ENCODE measurements at regions not wholly inside any gene's neighbourhood (a gene's known extent, or its start where the extent isn't known, plus 50 kb on each side); places are given as distances from the start of the nearest gene placed in this dataset.
"Not testable (repeated sequence)": the region's sequence is repeated elsewhere in the genome, so short reads cannot be mapped to it uniquely, and the experiment has no call there.

DNA sequence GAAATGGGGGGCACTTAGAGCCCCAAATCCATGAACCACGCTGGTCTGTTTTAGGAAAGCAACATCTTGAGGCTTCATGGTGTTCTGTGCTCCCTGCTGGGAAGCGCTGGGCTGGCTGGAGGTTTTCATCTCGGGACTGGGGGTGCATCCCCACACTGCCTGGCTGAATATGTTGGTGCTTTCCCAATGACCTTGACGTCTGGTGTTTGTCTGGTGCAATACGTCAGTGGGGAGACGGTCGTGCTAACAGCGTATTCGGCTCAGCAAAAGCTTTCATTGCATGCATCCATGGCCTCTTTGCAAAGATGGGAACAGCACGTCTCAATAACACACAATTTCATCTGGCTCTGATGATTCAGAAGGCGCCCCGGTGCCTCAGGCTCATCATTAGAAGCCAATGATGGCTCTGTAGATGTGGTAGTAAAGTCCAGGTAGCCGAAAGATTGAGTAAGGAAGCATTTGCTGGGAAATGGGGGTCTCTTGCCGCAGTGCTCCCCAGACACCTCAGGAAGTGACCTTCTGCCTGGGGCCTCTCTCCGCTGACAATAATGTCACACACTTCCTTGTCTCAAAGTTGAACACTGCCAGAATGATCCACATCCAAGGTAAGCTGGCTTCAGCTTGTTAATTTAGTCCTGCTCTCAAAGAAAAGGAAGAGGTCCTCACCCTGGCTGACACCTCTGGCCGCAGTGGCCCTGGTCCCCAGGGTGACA, 97.7 kb downstream of the ING1 start:
- DNase-seq, result no peak

DNA sequence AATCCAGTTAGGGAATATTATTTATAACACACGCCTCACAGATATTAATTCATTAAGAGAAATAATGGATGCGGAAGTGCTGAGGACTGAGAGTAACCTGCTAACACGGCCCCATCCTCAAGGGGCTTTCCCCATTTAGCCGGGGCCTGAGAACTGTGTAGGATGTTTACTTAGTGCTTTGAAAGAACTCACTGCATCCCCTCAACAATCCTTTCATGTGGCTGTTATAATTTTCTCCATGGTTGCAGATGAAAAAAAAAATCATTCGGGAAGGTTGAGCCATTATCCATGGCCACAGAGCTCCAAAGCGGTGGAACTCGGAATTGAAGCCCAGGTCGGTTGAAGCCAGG, 98.2 kb downstream of the ING1 start:
- no peak for DNase-seq

- no peak for DNase-seq
Observed at GRCh38 chr13:110812121-110812868, 98.8 kb downstream of the ING1 start.

GRCh38 chr13:110812869-110813645, 99.6 kb downstream of the ING1 start:
- DNase-seq, result no peak

GRCh38 chr13:110813646-110814624, 100.4 kb downstream of the ING1 start:
- DNase-seq, result no peak

DNA sequence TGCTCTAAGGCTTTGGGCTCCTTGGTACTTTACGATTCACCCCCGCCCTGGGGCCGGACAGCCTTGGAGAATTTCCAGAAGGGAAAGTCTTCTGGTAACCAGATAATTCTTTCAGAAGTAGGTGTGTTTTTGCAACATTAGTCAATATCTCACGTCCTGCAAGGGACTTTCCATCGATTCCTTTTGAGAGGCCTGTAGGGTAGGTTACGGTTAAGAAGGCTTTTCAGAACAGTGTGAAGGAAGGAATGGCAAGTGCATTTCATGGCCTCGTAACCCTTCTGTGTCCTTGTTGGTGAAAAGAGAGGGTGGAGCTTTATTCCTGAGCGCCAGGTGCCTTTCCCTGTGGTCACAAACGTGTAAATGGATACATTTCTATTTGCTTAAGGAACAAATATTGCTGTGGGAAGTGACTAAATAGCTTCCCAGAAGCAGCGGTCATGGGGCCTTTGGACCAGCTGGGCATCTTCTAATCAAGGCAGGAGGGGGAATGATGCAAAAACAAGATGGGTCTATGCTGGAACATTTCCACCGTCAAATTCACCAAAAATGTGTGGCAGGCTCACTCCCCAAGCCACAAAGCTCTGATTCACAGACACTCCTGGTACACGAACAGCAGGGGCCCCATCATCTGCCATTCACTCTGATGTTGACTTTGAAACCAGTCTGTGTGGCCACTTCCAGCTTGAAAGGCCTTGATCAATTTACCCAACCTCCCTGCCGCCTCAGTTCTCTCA, 99.2 kb downstream of the ANKRD10 start:
- DNase-seq, result peak; percentile 74

DNA sequence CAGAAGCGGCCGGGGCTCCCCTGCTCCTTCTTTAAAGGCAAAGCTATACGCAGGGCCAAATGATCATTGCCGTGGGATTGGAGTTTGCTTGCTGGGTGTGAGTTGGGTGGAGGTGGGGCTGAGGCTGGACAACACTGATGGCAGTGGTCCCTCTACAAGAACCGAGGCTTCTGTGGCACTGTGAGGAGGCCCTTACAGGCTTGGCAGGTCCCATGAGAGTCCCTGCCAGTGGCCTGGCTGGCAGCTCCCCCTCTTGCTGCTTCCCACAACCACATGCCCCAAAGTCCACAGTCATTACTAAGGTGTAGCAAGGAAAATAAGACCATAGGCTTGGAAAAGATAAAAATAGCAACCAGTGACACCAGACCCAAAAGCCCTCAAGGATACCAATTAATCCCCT, 98.4 kb downstream of the ANKRD10 start:
- no peak for DNase-seq

- DNase-seq, result no peak
Observed at GRCh38 chr13:110817143-110817542, 97.7 kb downstream of the ANKRD10 start.

DNA sequence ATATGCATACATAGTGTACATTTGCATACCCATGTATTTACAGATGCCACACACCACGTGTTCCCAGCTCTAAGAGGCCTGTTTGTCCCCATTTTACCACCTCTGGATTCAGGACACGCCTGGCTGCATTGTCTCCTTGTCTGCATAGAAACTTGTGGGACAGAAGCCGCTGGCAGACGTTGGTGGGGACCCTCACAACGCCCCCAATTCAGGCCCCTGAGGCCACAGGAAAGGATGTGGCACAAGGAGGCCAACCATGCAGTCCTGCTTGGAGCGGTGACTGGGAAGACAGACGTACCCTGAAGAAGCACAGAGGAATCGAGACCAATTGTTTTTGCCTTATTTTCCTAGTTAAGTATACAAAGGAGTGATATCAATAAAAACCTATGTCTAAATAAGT, 96.1 kb downstream of the ANKRD10 start:
- DNase-seq, result no peak

GRCh38 chr13:110819203-110820014, 95.5 kb downstream of the ANKRD10 start:
- DNase-seq, result peak; percentile 79 to 82

DNA sequence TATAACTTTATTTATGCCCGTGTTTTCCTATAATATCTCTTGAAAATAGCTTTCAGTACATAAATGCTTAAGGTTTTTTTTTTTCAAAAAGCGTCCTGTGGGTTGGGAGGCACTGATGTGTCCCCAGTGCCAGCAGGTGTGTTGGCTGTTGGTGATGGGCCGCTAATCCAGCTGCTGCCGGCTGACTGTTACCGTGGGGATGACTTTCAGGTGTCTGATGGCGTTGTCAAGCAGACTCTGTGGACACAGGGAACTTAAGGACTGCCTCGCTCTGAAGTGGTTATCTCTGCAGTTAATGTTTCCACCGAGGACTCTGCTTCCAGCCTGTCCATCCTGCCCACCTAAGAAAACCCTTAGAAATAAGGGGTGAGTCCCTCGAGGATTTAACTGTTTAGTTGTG, 94.5 kb downstream of the ANKRD10 start:
- DNase-seq, result peak; percentile 68 to 90

DNA sequence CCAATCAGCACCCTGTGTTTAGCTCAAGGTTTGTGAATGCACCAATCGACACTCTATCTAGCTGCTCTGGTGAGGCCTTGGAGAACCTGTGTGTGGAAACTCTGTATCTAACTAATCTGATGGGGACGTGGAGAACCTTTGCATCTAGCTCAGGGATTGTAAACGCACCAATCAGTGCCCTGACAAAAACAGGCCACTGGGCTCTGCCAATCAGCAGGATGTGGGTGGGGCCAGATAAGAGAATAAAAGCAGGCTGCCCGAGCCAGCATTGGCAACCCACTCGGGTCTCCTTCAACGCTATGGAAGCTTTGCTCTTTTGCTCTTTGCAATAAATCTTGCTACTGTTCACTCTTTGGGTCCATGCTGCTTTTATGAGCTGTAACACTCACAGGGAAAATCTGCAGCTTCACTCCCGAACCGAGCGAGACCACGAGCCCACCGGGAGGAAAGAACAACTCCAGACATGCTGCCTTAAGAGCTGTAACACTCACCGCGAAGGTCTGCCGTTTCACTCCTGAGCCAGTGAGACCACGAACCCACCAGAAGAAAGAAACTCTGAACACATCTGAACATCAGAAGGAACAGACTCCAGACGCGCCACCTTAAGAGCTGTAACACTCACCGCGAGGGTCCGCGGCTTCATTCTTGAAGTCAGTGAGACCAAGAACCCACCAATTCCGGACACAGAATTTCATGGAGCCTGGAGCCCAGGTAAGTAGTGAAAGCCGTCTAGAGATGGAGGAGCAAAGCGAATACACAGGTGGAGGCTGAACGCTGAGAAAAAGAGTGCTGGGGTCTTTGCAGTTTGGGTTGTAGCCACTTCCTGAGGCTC, 92.8 kb downstream of the ANKRD10 start:
- not testable (repeated sequence) for DNase-seq

- no peak for DNase-seq
Observed at GRCh38 chr13:110822669-110822945, 92.3 kb downstream of the ANKRD10 start.

GRCh38 chr13:110824702-110825300, 90.1 kb downstream of the ANKRD10 start:
- no peak for DNase-seq

DNA sequence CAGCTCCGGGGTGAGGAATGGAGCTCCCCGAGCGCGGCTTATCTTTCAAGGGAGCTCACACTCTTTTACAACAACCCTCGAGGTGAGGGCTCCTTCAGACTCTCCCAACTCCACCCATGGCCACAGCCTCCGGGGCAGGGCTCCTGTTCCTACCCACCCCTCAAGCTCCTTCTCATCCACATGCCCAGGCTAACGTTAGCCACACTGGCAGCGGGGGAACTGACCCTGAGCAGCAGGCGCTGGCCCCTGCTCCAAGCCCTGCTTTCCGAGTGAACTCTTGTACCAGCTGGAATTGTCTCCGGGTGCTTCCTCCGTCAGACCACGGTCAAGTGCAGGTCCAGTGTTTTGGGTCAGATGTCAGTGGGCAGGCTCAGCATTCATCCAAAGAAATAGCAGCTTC, 89.4 kb downstream of the ANKRD10 start:
- DNase-seq, result no peak

GRCh38 chr13:110826101-110826500, 88.8 kb downstream of the ANKRD10 start:
- no peak for DNase-seq

GRCh38 chr13:110826861-110827672, 87.8 kb downstream of the ANKRD10 start:
- DNase-seq, result no peak
